Ovary (tissue), 3 donors: ENCODE measurements at regions not wholly inside any gene's neighbourhood (a gene's known extent, or its start where the extent isn't known, plus 50 kb on each side); places are given as distances from the start of the nearest gene placed in this dataset.

Experiments used
- CTCF ChIP-seq, 3 donors: fragments of 450-650 bp in 2 of 3; fragments of 200-600 bp in 1 of 3; IDR thresholded peaks; one replicate each; pipeline versions ENCODE4 v1.5.1 to v1.8.0; 2016 to 2022; ENCODE audit warnings: antibody characterized with exemption in 3 of 3, mild to moderate bottlenecking in 1 of 3
- EP300 ChIP-seq: sonication (generic); formaldehyde crosslinking; IDR thresholded peaks from one replicate; pipeline ENCODE4 v1.6.1; 2017; ENCODE audit warnings: antibody characterized with exemption
- POLR2A ChIP-seq: fragments of 450-650 bp; IDR thresholded peaks from one replicate; pipeline ENCODE4 v1.6.1; 2017; ENCODE audit warnings: antibody characterized with exemption, mild to moderate bottlenecking, moderate library complexity
- donor health status: DM: no; HTN: no; CAD: no.

GRCh38 chr13:36559375-36559774 is 114.4 kb upstream of the SERTM1 start:
- TF ChIP-seq POLR2A (no peak), CTCF (IDR thresholded peaks at IDR 0.05) (no peak), EP300 (no peak)
